A673 (cell line): ENCODE measurements at regions not wholly inside any gene's neighbourhood (a gene's known extent, or its start where the extent isn't known, plus 50 kb on each side); places are given as distances from the start of the nearest gene placed in this dataset.

ENCODE experiments used
- BruUV-seq: library from RNA; stranded (reverse); fragments of 400-500 nt; replicated peaks from 2 replicates; lab custom pipeline; 2021; lab: Mats Ljungman, UMichigan
- CTCF ChIA-PET: fragments of 300-600 bp; sonication (Branson Sonifier 250); formaldehyde crosslinking; loops from one replicate; lab custom pipeline; 2022; ENCODE audit warnings: antibody characterized with exemption; lab: Charles Lee
- POLR2A ChIA-PET: fragments of 300-600 bp; sonication (Branson Sonifier 250); formaldehyde crosslinking; loops from one replicate; lab custom pipeline; 2022; ENCODE audit warnings: antibody characterized with exemption; ENCODE audit not compliant: low non-redundant PET; lab: Charles Lee
- DNase-seq: peaks from one replicate; pipeline ENCODE4 v3.0.0-alpha.2; 2015; ENCODE audit warnings: low spot score
- H3K27ac ChIP-seq: fragments of 200-600 bp; sonication (generic); 2 replicates; pipeline ENCODE4 v1.5.1; 2016; ENCODE audit warnings: mixed run types, low read depth, mild to moderate bottlenecking, mixed read lengths, antibody characterized with exemption, low read length; ENCODE audit not compliant: poor library complexity, severe bottlenecking
- H3K27me3 ChIP-seq: fragments of 200-600 bp; sonication (generic); replicated peaks from 2 replicates; pipeline ENCODE4 v1.6.1; 2017; ENCODE audit warnings: mixed run types, low read depth, mild to moderate bottlenecking, mixed read lengths, antibody characterized with exemption, low read length; ENCODE audit not compliant: insufficient read depth, poor library complexity
- H3K36me3 ChIP-seq: fragments of 200-600 bp; sonication (generic); 2 replicates; pipeline ENCODE4 v1.6.1; 2016; ENCODE audit warnings: mixed run types, mild to moderate bottlenecking, mixed read lengths, antibody characterized with exemption, low read length; ENCODE audit not compliant: insufficient read depth, poor library complexity, severe bottlenecking
- H3K4me1 ChIP-seq: fragments of 200-600 bp; sonication (generic); 2 replicates; pipeline ENCODE4 v1.6.1; 2017; ENCODE audit warnings: mixed run types, mild to moderate bottlenecking, mixed read lengths, antibody characterized with exemption, low read length; ENCODE audit not compliant: insufficient read depth, poor library complexity, severe bottlenecking
- H3K4me3 ChIP-seq: fragments of 200-600 bp; sonication (generic); 2 replicates; pipeline ENCODE4 v1.5.1; 2016; ENCODE audit warnings: low read depth, mixed run types, mild to moderate bottlenecking, mixed read lengths, low read length; ENCODE audit not compliant: poor library complexity, severe bottlenecking
- H3K9me3 ChIP-seq: fragments of 200-600 bp; sonication (generic); 2 replicates; pipeline ENCODE4 v1.6.1; 2016; ENCODE audit warnings: mixed run types, low read depth, mild to moderate bottlenecking, mixed read lengths, antibody characterized with exemption, low read length; ENCODE audit not compliant: poor library complexity, severe bottlenecking
- CTCF ChIP-seq: fragments of 300-800, 200-600 bp; sonication (generic); conservative IDR thresholded peaks from 2 replicates; pipeline ENCODE4 v1.5.1; 2017; ENCODE audit warnings: low read depth, mild to moderate bottlenecking, antibody characterized with exemption, low read length, moderate library complexity, mixed read lengths
- EZH2 ChIP-seq: fragments of 200-600 bp; sonication (generic); IDR thresholded peaks from 2 replicates; pipeline ENCODE4 v1.6.1; 2017; ENCODE audit warnings: borderline replicate concordance, low read depth, mild to moderate bottlenecking, mixed read lengths, antibody characterized with exemption, low read length; ENCODE audit not compliant: poor library complexity, severe bottlenecking
- intact Hi-C: fragments of 100-400 bp; cut with micrococcal nuclease; formaldehyde crosslinking; loops from one replicate; pipeline ENCODE4 v1.10.0; 2022; ENCODE audit not compliant: unreplicated experiment

- Histone ChIP-seq H3K4me1 (no peaks in the 10 kb centered on the region), H3K4me3 (no peak overlapping the region), H3K27ac (no peak overlapping the region), H3K9me3 (peaks cover 4% of the 10 kb centered on the region), H3K36me3 (no peaks in the 10 kb centered on the region), H3K27me3 (no peaks in the 10 kb centered on the region)
- TF ChIP-seq CTCF, result no peak
- TF ChIP-seq EZH2, result no peak
- POLR2A ChIA-PET, result no interaction called here
- DNase-seq, result no peak
- no TSS peak for BruUV-seq
- CTCF ChIA-PET, result no interaction called here
- intact Hi-C loops, result no loop called here
Observed at GRCh38 chr1:30036666-30037065, 686.7 kb downstream of the MATN1 start.

GRCh38 chr1:30036229-30036547 lies 687.2 kb downstream of the MATN1 start:
- no peak overlapping the region for H3K4me3 ChIP-seq
- CTCF ChIA-PET, result no interaction called here
- peaks cover 4% of the 10 kb centered on the region for H3K9me3 ChIP-seq
- no peaks in the 10 kb centered on the region for H3K27me3 ChIP-seq
- no peaks in the 10 kb centered on the region for H3K4me1 ChIP-seq
- DNase-seq, result peak; percentile 22
- POLR2A ChIA-PET, result no interaction called here
- BruUV-seq, result no TSS peak
- intact Hi-C loops, result no loop called here
- no peak overlapping the region for H3K27ac ChIP-seq
- TF ChIP-seq EZH2 (no peak), CTCF (no peak)
- no peaks in the 10 kb centered on the region for H3K36me3 ChIP-seq

- DNase-seq, result no peak
- Histone ChIP-seq H3K9me3 (peaks cover 4% of the 10 kb centered on the region), H3K36me3 (no peaks in the 10 kb centered on the region), H3K27ac (no peak overlapping the region), H3K4me1 (no peaks in the 10 kb centered on the region), H3K27me3 (no peaks in the 10 kb centered on the region), H3K4me3 (no peak overlapping the region)
- POLR2A ChIA-PET, result no interaction called here
- TF ChIP-seq CTCF, result no peak
- no peak for TF ChIP-seq EZH2
- intact Hi-C loops, result no loop called here
- BruUV-seq, result no TSS peak
- CTCF ChIA-PET, result no interaction called here
Observed at GRCh38 chr1:30035522-30036228, 687.7 kb downstream of the MATN1 start.
